ENCODE measurements at regions not wholly inside any gene's neighbourhood (a gene's known extent, or its start where the extent isn't known, plus 50 kb on each side); places are given as distances from the start of the nearest gene placed in this dataset.
"Not testable (repeated sequence)": the region's sequence is repeated elsewhere in the genome, so short reads cannot be mapped to it uniquely, and the experiment has no call there.

GRCh38 chr16:21517263-21517662 is 82.1 kb upstream of the METTL9 start:
- not testable (repeated sequence) for DNase-seq

DNA sequence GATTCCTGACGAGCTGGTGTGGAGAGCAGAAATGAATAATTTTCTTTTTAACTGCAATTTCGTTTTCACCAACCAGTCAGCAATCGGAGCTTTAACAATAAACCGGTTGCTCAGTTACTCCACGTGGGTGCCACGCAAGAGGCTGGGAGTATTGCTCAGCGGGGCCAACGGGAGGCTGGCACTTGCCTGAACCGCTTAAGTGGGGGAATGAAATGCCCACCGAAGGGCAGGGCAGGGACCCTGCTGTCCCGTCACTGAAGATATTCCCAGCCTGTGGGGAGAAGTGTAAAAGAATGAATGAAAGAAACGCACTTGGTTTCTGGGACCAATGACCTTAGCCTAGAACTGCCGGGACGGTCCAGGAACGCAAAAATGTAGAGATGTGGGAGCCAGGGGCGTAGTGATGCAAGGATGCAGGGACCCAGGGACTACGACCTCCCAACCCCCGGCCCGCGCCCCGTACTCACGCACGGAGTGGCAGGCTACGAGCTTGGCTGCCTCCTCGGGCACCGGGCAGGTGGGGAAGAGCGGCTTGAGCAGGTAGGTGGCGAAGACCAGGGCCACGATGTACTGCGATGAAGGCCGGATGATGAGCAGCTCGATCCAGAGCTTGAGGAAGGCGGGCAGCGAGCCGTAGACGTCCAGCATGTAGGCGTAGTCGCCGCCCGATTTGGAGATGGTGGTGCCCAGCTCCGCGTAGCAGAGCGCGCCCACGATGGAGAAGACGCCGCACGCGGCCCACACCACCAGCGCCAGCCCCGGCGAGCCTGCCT is 79.8 kb upstream of the METTL9 start:
- DNase-seq: not testable (repeated sequence)

DNA sequence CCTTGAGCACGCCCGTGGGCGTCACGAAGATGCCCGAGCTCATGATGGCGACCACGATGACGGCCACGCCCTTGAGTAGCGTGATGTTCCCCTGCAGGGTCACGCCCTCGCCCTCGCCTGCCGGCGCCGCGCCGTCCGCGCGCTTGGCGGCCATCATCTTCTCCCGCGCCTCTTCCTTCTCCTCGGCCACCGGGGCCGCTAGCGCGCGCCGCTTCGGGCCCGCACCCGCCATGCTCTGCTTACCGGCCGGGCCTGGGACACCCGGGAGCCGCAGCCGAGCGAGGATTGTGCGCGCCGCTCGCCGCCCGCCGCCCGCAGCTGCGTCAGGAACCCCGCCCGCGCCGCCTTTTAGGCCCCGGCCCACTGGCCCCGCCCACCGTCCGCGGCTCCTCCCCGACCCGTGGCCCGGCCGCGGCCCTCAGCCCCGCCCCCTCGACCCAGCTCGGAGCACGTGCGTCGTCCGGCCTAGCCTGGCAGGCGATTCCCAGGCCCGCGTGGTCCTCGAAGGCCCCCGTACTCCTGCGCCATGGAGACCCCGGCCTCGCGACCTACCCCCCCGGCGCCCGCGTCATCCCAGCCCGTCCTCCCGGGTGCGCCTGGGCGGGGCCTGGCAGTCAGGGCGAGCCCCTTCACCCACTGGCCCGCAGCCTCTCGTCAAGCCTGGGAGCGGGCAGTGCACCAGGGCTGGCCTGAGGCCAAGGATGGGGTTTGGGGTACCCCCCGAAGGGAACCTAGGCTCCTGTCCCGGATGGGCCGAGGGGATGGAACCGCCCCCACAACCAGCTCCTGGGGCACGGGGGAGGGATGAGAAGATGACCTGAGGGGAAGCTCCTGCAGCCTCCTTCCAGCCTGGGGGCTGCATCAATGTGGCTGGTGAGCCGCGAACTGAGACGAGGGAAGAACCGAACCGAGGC is 79.0 kb upstream of the METTL9 start:
- DNase-seq: peak; percentile 99

DNA sequence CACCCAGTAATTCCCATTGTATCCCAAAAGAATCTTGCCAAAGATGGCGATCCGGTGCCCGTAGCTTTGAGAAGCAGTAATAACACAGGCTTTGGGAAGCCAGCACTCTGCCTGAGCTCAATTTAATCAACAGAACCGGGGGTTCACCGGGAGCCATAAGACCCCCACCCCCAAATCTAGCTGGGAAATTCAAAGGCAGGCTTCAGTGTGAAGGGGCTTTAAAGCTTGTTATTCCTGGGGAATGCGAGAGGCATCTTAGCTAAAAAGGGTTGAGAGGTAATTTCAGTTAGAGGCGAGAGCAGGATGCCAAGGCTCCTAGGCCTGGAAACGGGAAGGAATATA is 78.4 kb upstream of the METTL9 start:
- DNase-seq: not testable (repeated sequence)

- not testable (repeated sequence) for DNase-seq
Measured at GRCh38 chr16:21521390-21522143, 77.8 kb upstream of the METTL9 start.

DNA sequence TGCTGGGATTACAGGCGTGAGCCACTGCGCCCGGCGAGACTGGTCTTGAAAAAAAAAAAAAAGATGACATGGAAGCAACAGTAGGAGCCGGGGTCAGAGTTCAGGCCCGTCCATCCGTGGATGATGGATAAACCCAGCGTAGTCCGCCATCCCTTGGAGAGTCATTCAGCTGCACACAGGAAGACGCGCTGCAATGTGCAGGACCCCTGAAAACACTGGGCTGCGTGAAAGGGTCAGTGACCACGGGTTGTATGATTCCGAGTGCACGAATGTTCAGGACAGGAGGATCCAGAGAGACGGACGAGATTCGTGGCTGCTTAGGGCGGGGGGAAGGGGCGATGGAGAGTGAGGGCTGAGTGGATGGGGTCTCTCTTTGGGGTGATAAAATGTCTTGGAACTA is 76.5 kb upstream of the METTL9 start:
- DNase-seq: not testable (repeated sequence)

GRCh38 chr16:21523411-21524067 is 75.8 kb upstream of the METTL9 start:
- DNase-seq: no peak

- no peak for DNase-seq
Measured at GRCh38 chr16:21524068-21524751, 75.2 kb upstream of the METTL9 start.

DNA sequence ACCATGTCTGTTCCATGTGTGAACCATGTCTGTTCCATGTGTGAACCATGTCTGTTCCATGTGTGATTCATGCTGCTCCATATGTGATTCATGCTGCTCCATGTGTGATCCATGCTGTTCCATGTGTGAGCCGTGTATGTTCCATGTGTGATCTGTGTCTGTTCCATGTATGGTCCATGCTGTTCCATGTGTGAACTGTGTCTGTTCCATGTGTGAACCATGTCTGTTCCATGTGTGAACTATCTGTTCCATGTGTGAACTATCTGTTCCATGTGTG is 74.7 kb upstream of the METTL9 start:
- not testable (repeated sequence) for DNase-seq

DNA sequence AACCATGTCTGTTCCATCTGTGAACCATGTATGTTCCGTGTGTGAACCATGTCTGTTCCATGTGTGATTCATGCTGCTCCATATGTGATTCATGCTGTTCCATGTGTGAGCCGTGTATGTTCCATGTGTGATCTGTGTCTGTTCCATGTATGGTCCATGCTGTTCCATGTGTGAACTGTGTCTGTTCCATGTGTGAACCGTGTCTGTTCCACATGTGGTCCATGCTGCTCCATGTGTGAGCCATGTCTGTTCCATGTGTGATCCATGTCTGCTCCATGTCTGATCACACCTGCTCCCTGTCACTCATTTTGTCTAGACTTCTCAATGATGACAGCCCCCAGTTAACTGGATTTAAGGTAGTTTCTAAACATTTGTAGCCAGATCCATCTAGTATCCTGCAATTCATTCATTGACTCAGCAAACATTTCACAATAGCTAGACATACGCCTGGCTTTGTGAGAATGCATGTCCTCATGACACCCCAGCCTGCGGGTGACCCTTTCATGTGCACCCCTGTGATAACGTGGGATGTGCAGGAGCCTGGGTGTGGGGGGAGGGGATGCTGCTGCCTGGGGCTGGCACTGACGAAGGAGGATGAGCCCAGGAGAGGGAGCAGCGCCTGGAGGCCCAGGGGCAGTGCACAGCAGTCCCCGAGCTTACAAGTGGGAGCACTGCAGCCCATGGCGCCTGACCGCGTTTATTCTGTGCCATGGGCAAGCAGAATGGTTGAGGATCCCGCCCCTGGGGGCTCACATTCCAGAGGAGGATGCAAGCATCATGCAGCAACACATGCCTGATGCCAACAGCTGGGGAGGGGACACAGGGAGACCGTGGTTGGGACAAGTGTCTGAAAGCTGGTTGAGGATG is 74.1 kb upstream of the METTL9 start:
- DNase-seq: peak; percentile 93

DNA sequence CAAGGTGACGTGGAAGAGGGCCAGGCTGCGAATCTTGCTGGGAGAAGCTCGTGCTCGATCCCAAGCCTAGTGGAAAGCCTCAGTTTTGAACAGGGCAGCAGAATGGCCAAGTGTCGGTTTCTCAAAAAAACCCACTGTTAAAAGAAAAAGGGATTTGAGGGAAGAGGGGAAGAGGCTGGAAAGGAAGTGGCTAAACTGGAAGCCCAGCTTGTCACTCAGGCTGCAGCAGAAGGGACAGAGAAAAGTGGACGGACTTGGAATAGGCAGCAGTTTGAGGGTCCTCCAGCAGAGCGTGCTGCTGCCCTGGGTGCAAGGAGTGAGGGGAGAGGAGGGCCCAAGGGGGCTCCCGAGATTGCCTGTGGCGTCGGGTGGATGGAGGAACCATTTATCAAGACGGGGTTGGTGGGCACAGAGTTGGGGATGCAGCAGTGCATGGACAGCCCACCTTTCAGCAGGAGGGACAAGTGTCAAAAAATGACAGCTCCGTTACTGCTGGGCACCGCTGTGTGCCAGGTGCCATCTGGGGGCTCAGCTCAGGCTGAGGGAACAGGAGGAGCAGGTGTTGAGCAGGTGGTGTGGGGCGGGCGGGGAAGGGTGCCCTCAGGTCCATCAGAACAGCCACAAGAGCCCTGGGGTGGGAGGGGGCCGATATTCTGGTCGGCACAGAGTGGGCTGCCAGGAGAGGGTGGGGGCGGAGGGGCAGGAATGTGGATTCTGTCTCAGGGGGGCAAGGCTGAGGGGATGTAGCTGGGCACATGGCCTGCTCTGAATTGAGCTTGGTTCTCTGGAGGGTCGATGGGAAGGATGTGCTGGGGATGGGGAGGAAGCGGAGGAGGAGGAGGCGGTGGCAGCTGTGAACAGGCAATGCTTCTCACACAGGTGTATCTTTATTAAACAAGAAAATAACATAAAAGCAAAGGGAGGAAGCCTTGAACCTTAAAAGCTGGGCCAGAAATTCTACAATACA is 73.1 kb upstream of the METTL9 start:
- peak; percentile 39 for DNase-seq

DNA sequence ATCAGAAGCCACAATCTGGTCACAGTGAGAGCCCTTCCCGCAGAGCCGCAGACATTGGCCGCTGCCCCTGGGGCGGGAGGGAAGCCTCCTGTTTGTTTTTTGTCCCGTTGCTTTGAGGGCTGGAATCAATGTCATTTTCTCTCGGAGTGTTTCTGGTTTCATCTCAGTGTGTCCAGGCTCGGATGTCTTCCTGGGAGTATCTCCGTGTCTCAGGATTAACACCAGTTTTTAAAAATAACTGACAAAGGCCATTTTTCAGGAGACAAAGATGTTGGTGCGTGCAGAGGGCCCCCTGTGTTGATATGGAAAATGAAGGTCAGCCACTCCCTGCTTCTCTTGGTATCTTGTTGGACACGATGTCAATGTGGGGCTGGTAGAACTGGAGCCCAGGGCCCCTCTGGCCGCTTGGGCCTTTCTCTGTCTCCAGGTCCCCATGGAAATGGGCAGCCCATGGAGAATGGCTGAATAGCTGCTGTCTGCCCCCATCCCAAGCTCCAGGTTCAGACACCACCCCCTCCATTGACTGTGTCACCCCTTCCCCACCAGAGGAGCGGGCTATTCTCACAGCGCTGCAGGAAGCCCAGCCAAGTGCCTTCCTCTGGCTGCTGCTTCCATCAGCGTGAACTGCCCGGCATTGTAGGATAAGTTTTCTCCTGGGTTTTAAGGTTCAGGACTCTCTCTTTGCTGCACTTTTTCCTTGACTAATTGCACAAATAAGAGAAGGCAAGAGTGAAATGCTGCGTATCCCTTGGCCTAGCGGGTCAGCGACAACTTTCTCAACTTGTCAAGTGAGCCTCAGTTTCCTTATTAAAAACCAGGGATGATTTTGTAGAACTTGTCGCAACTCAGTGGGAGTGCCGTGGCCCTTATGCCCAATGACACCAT is 72.2 kb upstream of the METTL9 start:
- peak; percentile 43 for DNase-seq

GRCh38 chr16:21529060-21529658 is 70.2 kb upstream of the METTL9 start:
- DNase-seq: peak; percentile 22

DNA sequence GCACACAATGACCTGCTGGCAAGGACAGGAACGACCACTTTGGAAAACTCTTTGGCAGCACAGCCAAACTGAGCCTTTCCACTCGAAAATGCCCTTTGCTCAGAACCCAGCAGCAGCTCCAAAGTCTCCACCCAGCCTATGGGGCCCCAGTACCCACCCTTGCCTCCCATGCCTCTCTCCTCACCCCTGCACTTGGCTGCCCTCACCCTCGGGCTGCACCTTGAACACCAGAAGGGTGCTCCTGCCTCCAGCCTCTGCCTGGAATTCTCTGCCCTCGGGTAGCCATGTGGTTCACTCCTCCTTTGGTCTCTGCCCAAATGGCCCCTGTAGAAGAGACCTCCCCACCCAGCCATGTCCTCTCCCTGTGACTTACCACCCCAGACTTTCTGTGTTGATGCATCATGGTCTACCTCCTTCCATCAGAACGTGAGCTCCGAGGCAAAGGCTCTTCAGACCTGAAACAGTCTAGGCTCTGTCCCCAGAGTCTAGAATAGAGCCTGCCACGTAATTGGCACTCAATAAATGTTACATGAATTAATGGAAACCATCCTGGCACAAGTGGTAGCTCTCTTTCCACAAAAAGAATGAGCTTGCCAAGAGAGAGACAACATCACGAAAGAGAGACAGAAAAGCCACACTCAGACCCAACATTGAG is 68.5 kb upstream of the METTL9 start:
- not testable (repeated sequence) for DNase-seq

DNA sequence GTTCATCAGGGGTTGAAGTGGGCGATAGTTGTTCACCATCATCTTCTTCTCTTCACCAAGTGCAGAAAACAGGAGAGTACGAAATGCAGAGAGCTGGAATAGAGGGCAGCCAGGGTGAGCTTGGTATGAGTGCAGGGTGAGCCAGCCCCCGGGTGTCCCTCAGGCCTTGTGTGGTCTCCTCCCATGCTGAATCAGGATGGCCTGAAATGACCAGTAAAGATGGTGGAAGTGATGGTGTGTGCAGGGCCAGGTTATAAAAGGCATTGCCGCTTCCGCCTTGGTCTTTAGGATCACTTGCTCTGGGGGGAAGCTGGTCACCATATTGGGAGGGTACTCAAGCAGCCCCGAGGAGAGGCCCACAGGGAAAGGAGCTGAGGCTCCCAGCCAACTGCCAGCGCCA is 66.4 kb upstream of the METTL9 start:
- not testable (repeated sequence) for DNase-seq

DNA sequence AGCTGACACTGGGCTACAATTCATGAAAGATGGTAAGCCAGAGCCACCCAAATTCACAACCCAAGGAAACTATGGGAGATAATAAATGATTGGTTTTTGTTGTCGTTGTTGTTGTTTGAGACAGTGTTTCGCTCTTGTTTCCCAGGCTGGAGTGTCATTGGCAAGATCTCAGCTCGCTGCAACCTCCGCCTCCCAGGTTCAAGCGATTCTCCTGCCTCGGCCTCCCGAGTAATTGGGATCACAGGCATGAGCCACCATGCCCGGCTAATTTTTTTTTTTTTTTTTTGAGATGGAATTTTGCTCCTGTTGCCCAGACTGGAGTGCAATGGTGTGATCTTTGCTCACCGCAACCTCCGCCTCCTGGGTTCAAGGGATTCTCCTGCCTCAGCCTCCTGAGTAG is 65.9 kb upstream of the METTL9 start:
- not testable (repeated sequence) for DNase-seq

DNA sequence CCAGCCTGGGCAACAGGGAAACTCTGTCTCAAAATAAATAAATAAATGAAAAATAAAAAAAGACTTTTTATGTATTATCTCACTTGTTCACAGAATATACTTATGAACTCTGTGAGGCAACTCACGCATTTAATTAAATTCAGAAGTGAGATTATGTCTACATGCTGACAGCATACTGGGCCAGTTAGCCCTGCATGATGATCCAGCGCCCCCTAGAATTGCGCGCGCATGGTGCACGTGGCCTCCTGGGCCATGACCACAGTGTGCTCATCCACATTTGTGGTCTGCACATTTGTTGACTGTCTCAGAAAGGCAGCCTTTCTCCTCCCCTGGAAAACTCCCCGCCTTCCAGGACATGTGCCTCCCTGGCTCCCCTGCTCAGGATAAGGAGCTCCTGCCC is 64.8 kb upstream of the METTL9 start:
- peak; percentile 73 for DNase-seq

- not testable (repeated sequence) for DNase-seq
Measured at GRCh38 chr16:21535201-21535600, 64.2 kb upstream of the METTL9 start.
